K562 (cell line): ENCODE measurements at regions not wholly inside any gene's neighbourhood (a gene's known extent, or its start where the extent isn't known, plus 50 kb on each side); places are given as distances from the start of the nearest gene placed in this dataset.
"Not testable (repeated sequence)": the region's sequence is repeated elsewhere in the genome, so short reads cannot be mapped to it uniquely, and the experiment has no call there.

Source experiments
- ATF6 ChIP-seq: sonication (generic); formaldehyde crosslinking; IDR thresholded peaks from 2 replicates; pipeline ENCODE4 v1.4.0; 2020; ENCODE audit warnings: mild to moderate bottlenecking, missing genetic modification reagents
- CREB1 ChIP-seq, 2 experiments: sonication (generic) in 1 of 2; formaldehyde crosslinking in 1 of 2; IDR thresholded peaks; 2 replicates each; pipeline versions ENCODE4 v1.6.1 to v1.8.0; 2012 to 2022; ENCODE audit warnings: inconsistent platforms in 1 of 2, mild to moderate bottlenecking in 1 of 2, missing genetic modification reagents in 1 of 2, moderate library complexity in 1 of 2
- E2F8 ChIP-seq: fragments of 450-650 bp; IDR thresholded peaks from 2 replicates; pipeline ENCODE4 v1.7.1; 2018; ENCODE audit warnings: mild to moderate bottlenecking, low read depth; ENCODE audit not compliant: partially characterized antibody
- EZH2 ChIP-seq: IDR thresholded peaks from 2 replicates; pipeline ENCODE4 v1.6.1; 2012; ENCODE audit warnings: low read depth, mild to moderate bottlenecking, inconsistent platforms, low read length, borderline replicate concordance
- GTF2F1 ChIP-seq: IDR thresholded peaks from 2 replicates; pipeline ENCODE4 v1.6.1; 2011; ENCODE audit warnings: low read depth, low read length, improper control_type of control experiment
- HSF4 ChIP-seq: fragments of 250-450 bp; sonication (Bioruptor Pico); IDR thresholded peaks from 2 replicates; pipeline ENCODE4 v2.1.2; 2022; ENCODE audit warnings: mild to moderate bottlenecking, moderate library complexity, borderline replicate concordance
- ZNF24 ChIP-seq: fragments of 450-650 bp; IDR thresholded peaks from 2 replicates; pipeline ENCODE4 v1.6.1; 2016
- ZNF766 ChIP-seq: fragments of 200-800 bp; sonication (Bioruptor generic); conservative IDR thresholded peaks from 2 replicates; pipeline ENCODE4 v1.6.1; 2016; ENCODE audit warnings: missing genetic modification characterization, missing compliant biosample characterization

- not testable (repeated sequence) for TF ChIP-seq ATF6 (CRISPR knock-in tag); E2F8; GTF2F1; HSF4; EZH2; ZNF766; ZNF24; CREB1 (IDR thresholded peaks at IDR 0.05); CREB1 (CRISPR knock-in tag; IDR thresholded peaks at IDR 0.05)
Measured at GRCh38 chr15:20388161-20388560, 153.4 kb downstream of the GOLGA6L6 start.
